ENCODE measurements at regions not wholly inside any gene's neighbourhood (a gene's known extent, or its start where the extent isn't known, plus 50 kb on each side); places are given as distances from the start of the nearest gene placed in this dataset.

- Histone ChIP-seq H4K91ac (replicated peaks; ENCODE audit: insufficient read length, low read length) (no peak overlapping the region), H2BK120ac (replicated peaks; ENCODE audit: low read depth, low read length) (no peak overlapping the region), H3K23me2 (ENCODE audit: low read depth, low read length) (no peaks in the 10 kb centered on the region), H2AFZ (ENCODE audit: low read length) (no peak overlapping the region), H3K79me1 (ENCODE audit: low read depth, low read length) (no peaks in the 10 kb centered on the region), H3K79me2 (ENCODE audit: control insufficient read depth in 1 of 2, insufficient read depth in 2 of 2, low read length in 2 of 2) (no peaks in the 10 kb centered on the region), H3K56ac (replicated peaks; ENCODE audit: insufficient read length, low read depth, low read length) (no peak overlapping the region), H4K20me1 (replicated peaks in 1 of 2; ENCODE audit: control insufficient read depth in 1 of 2, insufficient read depth in 2 of 2, low read length in 2 of 2) (no peaks in the 10 kb centered on the region), H3K23ac (ENCODE audit: insufficient read length) (no peak overlapping the region), H4K5ac (ENCODE audit: insufficient read length, low read depth, low read length) (no peak overlapping the region), H3K14ac (ENCODE audit: insufficient read length) (no peak overlapping the region), H3K27me3 (replicated peaks in 1 of 4; ENCODE audit: control insufficient read depth in 3 of 4, extremely low read depth in 1 of 4, insufficient read depth in 3 of 4, low read length in 3 of 4) (peaks cover 0 to 7% (median under 1%) of the 10 kb centered on the region in 4 experiments; a peak in 2 of 7 replicates), H4K8ac (ENCODE audit: extremely low read depth, insufficient read depth, low read length) (no peak overlapping the region), H3K36me3 (ENCODE audit: control insufficient read depth in 2 of 4, insufficient read depth in 4 of 4, low read length in 3 of 4) (no peaks in the 10 kb centered on the region), H3K27ac (ENCODE audit: low read depth, low read length) (no peak overlapping the region), H3K4ac (replicated peaks; ENCODE audit: insufficient read length, low read depth, low read length) (no peak overlapping the region), H3K9ac (replicated peaks in 1 of 4; ENCODE audit: extremely low read depth in 1 of 4, low read depth in 3 of 4, low read length in 3 of 4) (no peak overlapping the region), H3K4me2 (ENCODE audit: insufficient read depth in 1 of 2, low read depth in 2 of 2, low read length in 2 of 2) (no peak overlapping the region), H2BK12ac (ENCODE audit: low read depth, low read length) (no peak overlapping the region), H2AK5ac (ENCODE audit: low read depth, low read length) (no peak overlapping the region), H3K18ac (ENCODE audit: extremely low read depth, low read length) (no peak overlapping the region), H3K9me3 (ENCODE audit: insufficient read depth in 2 of 2, low read depth in 1 of 2, low read length in 1 of 2) (no peaks in the 10 kb centered on the region), H2BK20ac (ENCODE audit: low read length) (no peak overlapping the region), H3K4me1 (replicated peaks in 1 of 4; ENCODE audit: control insufficient read depth in 3 of 4, insufficient read depth in 4 of 4, low read length in 3 of 4) (peaks cover 0 to 3% (median 2%) of the 10 kb centered on the region in 4 experiments; a peak in 5 of 7 replicates), H2BK5ac (ENCODE audit: low read depth, low read length) (no peak overlapping the region), H2BK15ac (ENCODE audit: low read length) (no peak overlapping the region), H3K4me3 (ENCODE audit: extremely low read depth in 1 of 4, insufficient read depth in 2 of 4, low read depth in 3 of 4, low read length in 4 of 4) (no peak overlapping the region)
- ChIA-PET POLR2A (ENCODE audit: partially characterized antibody) (no interaction called here), CTCF (ENCODE audit: partially characterized antibody) (interaction anchor here (1.3 to 1.9 kb wide), 2 partner anchors 68 to 477 kb away, joined by 3 to 15 read pairs; no protein-coding TSS in a partner anchor)
- DNase-seq (ENCODE audit: low read depth in 1 of 2, low spot score in 2 of 2) (no peak), FAIRE-seq (no peak)
- TF ChIP-seq SIX5 (IDR thresholded peaks at IDR 0.05; ENCODE audit: low read depth, low read length) (no peak), POLR2A (IDR thresholded peaks at IDR 0.05; ENCODE audit: control extremely low read depth in 1 of 2, low read depth in 2 of 2, low read length in 2 of 2) (no peak), SRF (IDR thresholded peaks at IDR 0.05; ENCODE audit: low read depth, low read length) (no peak), CHD2 (IDR thresholded peaks at IDR 0.05; ENCODE audit: low read length) (no peak)
Measured at GRCh38 chr4:24417206-24417605, 167.1 kb downstream of the DHX15 start.
